IMR-90 (cell line): ENCODE measurements at regions not wholly inside any gene's neighbourhood (a gene's known extent, or its start where the extent isn't known, plus 50 kb on each side); places are given as distances from the start of the nearest gene placed in this dataset.

Experiments
- ATAC-seq: fragments of 200-7000 bp; cut with Tn5 transposase; 2 replicates; pipeline ENCODE4 v1.9.1; 2020; ENCODE audit warnings: low read depth, mild to moderate bottlenecking, moderate library complexity
- BruUV-seq: library from RNA; stranded (reverse); fragments of 400-500 nt; replicated peaks from 2 replicates; lab custom pipeline; 2021; lab: Mats Ljungman, UMichigan
- CTCF ChIA-PET: fragments of 300-600 bp; formaldehyde crosslinking; extraction: SDS; loops from one replicate; lab custom pipeline; 2021; ENCODE audit warnings: antibody characterized with exemption; lab: Yijun Ruan, JAX
- POLR2A ChIA-PET: fragments of 300-600 bp; sonication (Branson Sonifier 250); formaldehyde crosslinking; loops from one replicate; lab custom pipeline; 2022; ENCODE audit warnings: antibody characterized with exemption; ENCODE audit not compliant: unreplicated experiment; lab: Charles Lee
- DNase-seq: peaks from one replicate; pipeline ENCODE4 v3.0.0; 2013
- H2AFZ ChIP-seq: replicated peaks from 2 replicates; pipeline ENCODE3; 2013; ENCODE audit warnings: low read length, mild to moderate bottlenecking; ENCODE audit not compliant: poor library complexity
- H2AK5ac ChIP-seq: 2 replicates; pipeline ENCODE4 v1.6.1; 2013; ENCODE audit warnings: low read depth, low read length, inconsistent platforms
- H2AK9ac ChIP-seq: replicated peaks from 2 replicates; pipeline ENCODE3; 2013; ENCODE audit warnings: mild to moderate bottlenecking, low read depth, low read length, moderate library complexity; ENCODE audit not compliant: poor library complexity
- H2BK120ac ChIP-seq: 2 replicates; pipeline ENCODE4 v1.6.1; 2013; ENCODE audit warnings: low read depth, low read length, inconsistent platforms
- H2BK15ac ChIP-seq: 3 replicates; pipeline ENCODE4 v1.6.1; 2013; ENCODE audit warnings: low read depth, low read length, inconsistent platforms
- H2BK20ac ChIP-seq: 2 replicates; pipeline ENCODE4 v1.6.1; 2013; ENCODE audit warnings: low read depth, mild to moderate bottlenecking, inconsistent platforms, low read length, moderate library complexity
- H2BK5ac ChIP-seq: 2 replicates; pipeline ENCODE4 v1.6.1; 2013; ENCODE audit warnings: mild to moderate bottlenecking, low read depth, low read length, inconsistent platforms; ENCODE audit not compliant: poor library complexity, severe bottlenecking
- H3K14ac ChIP-seq: replicated peaks from 2 replicates; pipeline ENCODE4 v1.6.1; 2013; ENCODE audit warnings: low read depth, low read length, inconsistent platforms
- H3K18ac ChIP-seq: 2 replicates; pipeline ENCODE4 v1.6.1; 2013; ENCODE audit warnings: low read depth, low read length, control low read depth
- H3K23ac ChIP-seq: 2 replicates; pipeline ENCODE4 v1.6.1; 2013; ENCODE audit warnings: low read depth, low read length, inconsistent platforms
- H3K27ac ChIP-seq: 2 replicates; pipeline ENCODE4 v1.5.1; 2013; ENCODE audit warnings: mild to moderate bottlenecking, control low read depth, low read length; ENCODE audit not compliant: insufficient read depth
- H3K27me3 ChIP-seq: 2 replicates; pipeline ENCODE4 v1.6.1; 2013; ENCODE audit warnings: low read length; ENCODE audit not compliant: control insufficient read depth, insufficient read depth
- H3K36me3 ChIP-seq: 2 replicates; pipeline ENCODE4 v1.6.1; 2013; ENCODE audit warnings: low read length, mixed read lengths; ENCODE audit not compliant: control insufficient read depth, insufficient read depth
- H3K4ac ChIP-seq: 2 replicates; pipeline ENCODE4 v1.6.1; 2013; ENCODE audit warnings: low read depth, low read length, inconsistent platforms
- H3K4me1 ChIP-seq: 2 replicates; pipeline ENCODE4 v1.6.1; 2013; ENCODE audit warnings: low read length, mixed read lengths; ENCODE audit not compliant: control insufficient read depth, insufficient read depth
- H3K4me2 ChIP-seq: 2 replicates; pipeline ENCODE4 v1.6.1; 2013; ENCODE audit warnings: low read depth, mild to moderate bottlenecking, control low read depth, low read length, moderate library complexity
- H3K4me3 ChIP-seq: 2 replicates; pipeline ENCODE4 v1.5.1; 2013; ENCODE audit warnings: low read depth, mild to moderate bottlenecking, control low read depth, low read length, moderate library complexity; ENCODE audit not compliant: insufficient read depth
- H3K56ac ChIP-seq: 2 replicates; pipeline ENCODE4 v1.6.1; 2013; ENCODE audit warnings: low read length, inconsistent platforms; ENCODE audit not compliant: insufficient read depth; ENCODE audit errors: extremely low read depth
- H3K79me1 ChIP-seq, 2 experiments: 2 replicates each; pipeline ENCODE4 v1.6.1; 2013; ENCODE audit warnings: low read length in 2 of 2, inconsistent platforms in 1 of 2, low read depth in 1 of 2
- H3K9ac ChIP-seq: 2 replicates; pipeline ENCODE4 v1.6.1; 2013; ENCODE audit warnings: low read depth, low read length, control low read depth
- H3K9me1 ChIP-seq: 2 replicates; pipeline ENCODE4 v1.6.1; 2013; ENCODE audit warnings: low read length, inconsistent platforms; ENCODE audit not compliant: insufficient read depth
- H3K9me3 ChIP-seq: 2 replicates; pipeline ENCODE4 v1.6.1; 2013; ENCODE audit warnings: low read length; ENCODE audit not compliant: control insufficient read depth, insufficient read depth
- H4K20me1 ChIP-seq: 2 replicates; pipeline ENCODE4 v1.6.1; 2013; ENCODE audit warnings: low read length, inconsistent platforms; ENCODE audit not compliant: insufficient read depth
- H4K5ac ChIP-seq: 2 replicates; pipeline ENCODE4 v1.6.1; 2013; ENCODE audit warnings: mild to moderate bottlenecking, low read depth, low read length, control low read depth
- H4K8ac ChIP-seq, 2 experiments: 2 replicates each; pipeline ENCODE4 v1.6.1; 2013; ENCODE audit warnings: low read depth in 2 of 2, low read length in 2 of 2, control low read depth in 1 of 2, inconsistent platforms in 1 of 2
- H4K91ac ChIP-seq: 2 replicates; pipeline ENCODE4 v1.6.1; 2013; ENCODE audit warnings: low read depth, low read length, inconsistent platforms; ENCODE audit not compliant: insufficient read depth
- BHLHE40 ChIP-seq: fragments of 150-350 bp; IDR thresholded peaks from 2 replicates; pipeline ENCODE4 v1.6.1; 2016; ENCODE audit warnings: mild to moderate bottlenecking, low read depth, low read length
- CEBPB ChIP-seq: IDR thresholded peaks from 2 replicates; pipeline ENCODE4 v1.6.1; 2012; ENCODE audit warnings: low read depth, low read length, improper control_type of control experiment
- CHD1 ChIP-seq: IDR thresholded peaks from 2 replicates; pipeline ENCODE4 v1.6.1; 2012; ENCODE audit warnings: low read depth, low read length, improper control_type of control experiment
- FOS ChIP-seq: fragments of 150-350 bp; IDR thresholded peaks from 2 replicates; pipeline ENCODE4 v1.6.1; 2016; ENCODE audit warnings: low read depth, low read length
- MAFK ChIP-seq: IDR thresholded peaks from 2 replicates; pipeline ENCODE4 v1.6.1; 2012; ENCODE audit warnings: low read depth, low read length, improper control_type of control experiment
- MAZ ChIP-seq: IDR thresholded peaks from 2 replicates; pipeline ENCODE4 v1.6.1; 2012; ENCODE audit warnings: low read depth, mild to moderate bottlenecking, low read length, improper control_type of control experiment, moderate library complexity, borderline replicate concordance
- MXI1 ChIP-seq: IDR thresholded peaks from 2 replicates; pipeline ENCODE4 v1.6.1; 2012; ENCODE audit warnings: low read depth, mild to moderate bottlenecking, low read length, moderate library complexity, borderline replicate concordance
- NFE2L2 ChIP-seq: fragments of 150-350 bp; IDR thresholded peaks from 2 replicates; pipeline ENCODE4 v1.6.1; 2016; ENCODE audit warnings: low read depth, mild to moderate bottlenecking, low read length
- POLR2A ChIP-seq: IDR thresholded peaks from 2 replicates; pipeline ENCODE4 v1.6.1; 2012; ENCODE audit warnings: mild to moderate bottlenecking, low read depth, low read length
- RAD21 ChIP-seq: IDR thresholded peaks from 2 replicates; pipeline ENCODE4 v1.6.1; 2012; ENCODE audit warnings: low read length, improper control_type of control experiment
- RCOR1 ChIP-seq: IDR thresholded peaks from 2 replicates; pipeline ENCODE4 v1.6.1; 2012; ENCODE audit warnings: mild to moderate bottlenecking, low read length, improper control_type of control experiment; ENCODE audit not compliant: insufficient replicate concordance
- RFX5 ChIP-seq: IDR thresholded peaks from 2 replicates; pipeline ENCODE4 v1.8.0; 2012; ENCODE audit warnings: low read depth, mild to moderate bottlenecking, low read length, moderate library complexity
- SMC3 ChIP-seq: fragments of 150-350 bp; IDR thresholded peaks from 2 replicates; pipeline ENCODE4 v1.6.1; 2016; ENCODE audit warnings: low read depth, mild to moderate bottlenecking, antibody characterized with exemption, low read length, moderate library complexity
- WGBS, 2 experiments: methylation state at CpG; one replicate each; pipeline versions ENCODE4 v1.1.5 to v1.1.7; 2013; ENCODE audit warnings: missing lambda C conversion rate in 2 of 2; ENCODE audit not compliant: insufficient read length in 1 of 2; ENCODE audit errors: extremely low coverage in 2 of 2; 5-methylcytosine and 5-hydroxymethylcytosine counted together
- dilution Hi-C: fragments of 300-500 bp; cut with HindIII; formaldehyde crosslinking; loops from one replicate; pipeline ENCODE4 v1.14.3; 2018; ENCODE audit warnings: low sequenced_read_pairs; ENCODE audit not compliant: unreplicated experiment
- in situ Hi-C: fragments of 300-500 bp; cut with MboI; formaldehyde crosslinking; loops from 3 replicates; pipeline ENCODE4 v1.14.3; 2019; ENCODE audit warnings: low sequenced_read_pairs, inconsistent platforms, mixed read lengths
- intact Hi-C: fragments of 100-400 bp; cut with micrococcal nuclease; formaldehyde crosslinking; loops from 2 replicates; pipeline ENCODE4 v1.10.0; 2022
- TF ChIP-seq, protein P1 (sequence below): fragments of 150-350 bp; IDR thresholded peaks from 2 replicates; pipeline ENCODE4 v1.6.1; 2017; ENCODE audit warnings: mild to moderate bottlenecking, antibody characterized with exemption, low read length, low read depth
- TF ChIP-seq, protein P2 (sequence below): fragments of 150-350 bp; IDR thresholded peaks from 2 replicates; pipeline ENCODE4 v1.6.1; 2016; ENCODE audit warnings: low read depth, mild to moderate bottlenecking, low read length, moderate library complexity, borderline replicate concordance

DNA sequence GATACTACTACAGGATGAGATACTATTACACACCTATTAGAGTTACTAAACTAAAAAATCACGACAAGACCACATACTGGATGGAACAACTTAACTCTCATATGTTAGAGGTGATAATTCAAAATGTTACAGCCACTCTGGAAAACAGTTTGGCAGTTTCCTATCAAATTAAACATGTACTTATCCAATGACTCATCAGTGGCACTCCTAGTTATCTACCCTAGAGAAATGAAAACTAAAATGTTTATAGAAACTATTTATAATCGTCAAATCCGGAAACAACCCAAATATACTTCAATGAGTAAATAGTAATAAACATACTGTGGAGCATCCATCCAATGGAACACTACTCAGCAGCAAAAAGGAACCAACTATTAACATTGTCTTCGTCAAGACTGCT lies 137.0 kb upstream of the RBBP8 start:
- Histone ChIP-seq H3K4me2 (no peak overlapping the region), H3K18ac (no peak overlapping the region), H2BK120ac (no peak overlapping the region), H3K36me3 (no peaks in the 10 kb centered on the region), H4K8ac (peak overlapping the region in 1 of 2 experiments; percentile 16; a peak in 1 of 4 replicates), H2AK5ac (no peak overlapping the region), H3K27ac (no peak overlapping the region), H3K14ac (no peak overlapping the region), H2BK20ac (no peak overlapping the region), H4K20me1 (no peaks in the 10 kb centered on the region), H3K23ac (no peak overlapping the region), H2AK9ac (no peak overlapping the region), H3K4me1 (0 out of 2 replicates have a peak, but pooled peaks cover 2% of the 10 kb centered on the region), H2AFZ (no peak overlapping the region), H3K4ac (no peak overlapping the region), H3K9ac (no peak overlapping the region), H4K91ac (no peak overlapping the region), H2BK15ac (no peak overlapping the region), H3K56ac (no peak overlapping the region), H4K5ac (no peak overlapping the region), H3K9me1 (no peaks in the 10 kb centered on the region), H2BK5ac (no peak overlapping the region), H3K4me3 (no peak overlapping the region), H3K27me3 (peaks cover 2% of the 10 kb centered on the region), H3K79me1 (no peaks in the 10 kb centered on the region), H3K9me3 (no peaks in the 10 kb centered on the region)
- WGBS, 2 experiments: no CpG with 5 or more reads among the region's 4 CpGs
- intact Hi-C loops (loop anchor here (5.0 to 10.0 kb wide), 3 partner anchors 61 to 899 kb away; no protein-coding TSS in a partner anchor), dilution Hi-C loops (no loop called here), in situ Hi-C loops (no loop called here)
- peak; percentile 6 for DNase-seq
- no TSS peak for BruUV-seq
- TF ChIP-seq CEBPB (no peak), RAD21 (no peak), CHD1 (no peak), MXI1 (no peak), RCOR1 (no peak), BHLHE40 (no peak), NFE2L2 (no peak), RFX5 (no peak), POLR2A (no peak), MAFK (no peak), FOS (no peak), SMC3 (no peak), MAZ (no peak)
- TF ChIP-seq, protein P1, sequence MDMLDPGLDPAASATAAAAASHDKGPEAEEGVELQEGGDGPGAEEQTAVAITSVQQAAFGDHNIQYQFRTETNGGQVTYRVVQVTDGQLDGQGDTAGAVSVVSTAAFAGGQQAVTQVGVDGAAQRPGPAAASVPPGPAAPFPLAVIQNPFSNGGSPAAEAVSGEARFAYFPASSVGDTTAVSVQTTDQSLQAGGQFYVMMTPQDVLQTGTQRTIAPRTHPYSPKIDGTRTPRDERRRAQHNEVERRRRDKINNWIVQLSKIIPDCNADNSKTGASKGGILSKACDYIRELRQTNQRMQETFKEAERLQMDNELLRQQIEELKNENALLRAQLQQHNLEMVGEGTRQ: no peak
- TF ChIP-seq, protein P2, sequence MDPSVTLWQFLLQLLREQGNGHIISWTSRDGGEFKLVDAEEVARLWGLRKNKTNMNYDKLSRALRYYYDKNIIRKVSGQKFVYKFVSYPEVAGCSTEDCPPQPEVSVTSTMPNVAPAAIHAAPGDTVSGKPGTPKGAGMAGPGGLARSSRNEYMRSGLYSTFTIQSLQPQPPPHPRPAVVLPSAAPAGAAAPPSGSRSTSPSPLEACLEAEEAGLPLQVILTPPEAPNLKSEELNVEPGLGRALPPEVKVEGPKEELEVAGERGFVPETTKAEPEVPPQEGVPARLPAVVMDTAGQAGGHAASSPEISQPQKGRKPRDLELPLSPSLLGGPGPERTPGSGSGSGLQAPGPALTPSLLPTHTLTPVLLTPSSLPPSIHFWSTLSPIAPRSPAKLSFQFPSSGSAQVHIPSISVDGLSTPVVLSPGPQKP: no peak
- ATAC-seq: 0 out of 2 replicates have a peak, but pooled peaks have one; percentile 15
- ChIA-PET CTCF (no interaction called here), POLR2A (no interaction called here)
